RWPE1 (cell line): ENCODE measurements at regions not wholly inside any gene's neighbourhood (a gene's known extent, or its start where the extent isn't known, plus 50 kb on each side); places are given as distances from the start of the nearest gene placed in this dataset.
"Not testable (repeated sequence)": the region's sequence is repeated elsewhere in the genome, so short reads cannot be mapped to it uniquely, and the experiment has no call there.

Experiments
- CTCF ChIA-PET: fragments of 350-600 bp; sonication (Branson Sonifier 250); formaldehyde crosslinking; extraction: SDS; loops from one replicate; lab custom pipeline; 2021; lab: Yijun Ruan, JAX
- POLR2A ChIA-PET: fragments of 400-600 bp; formaldehyde crosslinking; extraction: SDS; loops from one replicate; lab custom pipeline; 2020; ENCODE audit warnings: antibody characterized with exemption; ENCODE audit not compliant: low non-redundant PET; lab: Yijun Ruan, JAX
- DNase-seq: peaks from one replicate; pipeline ENCODE4 v3.0.0; 2012; ENCODE audit warnings: low spot score
- H3K27ac ChIP-seq: fragments of 450-650 bp; 2 replicates; pipeline ENCODE4 v1.5.1; 2017
- TF ChIP-seq, protein P1 (sequence below): fragments of 450-650 bp; conservative IDR thresholded peaks from 2 replicates; pipeline ENCODE4 v1.5.1; 2017; ENCODE audit warnings: low read depth, mild to moderate bottlenecking

DNA sequence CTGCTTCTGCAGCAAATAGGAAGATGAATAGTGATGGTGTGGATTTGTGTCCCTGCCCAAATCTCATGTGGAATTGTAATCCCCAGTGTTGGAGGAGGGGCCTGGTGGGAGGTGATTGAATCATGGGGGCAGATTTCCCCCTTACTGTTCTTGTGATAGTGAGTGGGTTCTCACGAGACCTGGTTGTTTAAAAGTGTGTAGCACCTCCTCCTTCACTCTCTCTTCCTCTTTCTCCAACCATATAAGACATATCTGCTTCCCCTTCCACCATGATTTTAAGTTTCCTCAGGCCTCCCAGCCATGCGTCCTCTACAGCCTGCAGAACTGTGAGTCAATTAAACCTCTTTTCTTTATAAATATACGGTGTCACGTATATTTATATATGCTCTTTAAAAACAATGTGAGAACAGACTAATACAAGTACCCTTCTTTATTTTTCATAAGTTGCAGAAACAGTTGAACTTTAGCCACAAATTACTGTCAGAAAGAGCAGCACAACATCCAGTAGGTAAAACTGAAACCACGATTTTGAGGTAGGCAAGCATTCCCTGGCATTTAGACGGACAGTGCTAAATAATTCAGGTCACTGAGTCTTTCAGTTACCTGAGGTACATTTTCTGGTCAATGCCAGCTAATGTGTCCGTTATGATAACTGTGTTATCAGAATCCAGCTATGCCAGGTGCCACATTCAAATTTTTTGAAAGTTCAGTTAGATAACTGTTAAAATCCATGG lies 79.3 kb upstream of the SPEF2 start:
- DNase-seq: no peak
- CTCF ChIA-PET: no interaction called here
- H3K27ac ChIP-seq: no peak overlapping the region
- TF ChIP-seq, protein P1, sequence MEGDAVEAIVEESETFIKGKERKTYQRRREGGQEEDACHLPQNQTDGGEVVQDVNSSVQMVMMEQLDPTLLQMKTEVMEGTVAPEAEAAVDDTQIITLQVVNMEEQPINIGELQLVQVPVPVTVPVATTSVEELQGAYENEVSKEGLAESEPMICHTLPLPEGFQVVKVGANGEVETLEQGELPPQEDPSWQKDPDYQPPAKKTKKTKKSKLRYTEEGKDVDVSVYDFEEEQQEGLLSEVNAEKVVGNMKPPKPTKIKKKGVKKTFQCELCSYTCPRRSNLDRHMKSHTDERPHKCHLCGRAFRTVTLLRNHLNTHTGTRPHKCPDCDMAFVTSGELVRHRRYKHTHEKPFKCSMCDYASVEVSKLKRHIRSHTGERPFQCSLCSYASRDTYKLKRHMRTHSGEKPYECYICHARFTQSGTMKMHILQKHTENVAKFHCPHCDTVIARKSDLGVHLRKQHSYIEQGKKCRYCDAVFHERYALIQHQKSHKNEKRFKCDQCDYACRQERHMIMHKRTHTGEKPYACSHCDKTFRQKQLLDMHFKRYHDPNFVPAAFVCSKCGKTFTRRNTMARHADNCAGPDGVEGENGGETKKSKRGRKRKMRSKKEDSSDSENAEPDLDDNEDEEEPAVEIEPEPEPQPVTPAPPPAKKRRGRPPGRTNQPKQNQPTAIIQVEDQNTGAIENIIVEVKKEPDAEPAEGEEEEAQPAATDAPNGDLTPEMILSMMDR: no peak
- POLR2A ChIA-PET: no interaction called here

DNA sequence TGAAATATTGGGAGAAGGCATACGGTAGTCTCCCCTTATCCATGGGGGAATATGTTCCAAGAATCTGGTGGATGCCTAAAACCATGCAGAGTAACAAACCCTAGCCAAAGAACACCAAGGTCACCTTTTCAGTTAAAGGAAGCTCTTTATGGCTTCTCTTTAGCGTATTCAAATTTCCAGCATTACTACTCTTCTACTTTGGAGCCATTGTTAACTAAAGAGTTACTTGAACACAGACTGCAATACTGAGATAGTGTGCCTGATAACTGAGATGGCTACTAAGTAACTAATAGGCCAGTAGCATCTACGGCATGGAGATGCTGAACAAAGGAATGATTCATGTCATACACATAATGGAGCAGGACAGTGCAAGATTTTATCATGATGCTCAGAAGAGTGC lies 84.5 kb upstream of the SPEF2 start:
- POLR2A ChIA-PET: no interaction called here
- CTCF ChIA-PET: no interaction called here
- H3K27ac ChIP-seq: no peak overlapping the region
- TF ChIP-seq, protein P1: no peak
- no peak for DNase-seq

DNA sequence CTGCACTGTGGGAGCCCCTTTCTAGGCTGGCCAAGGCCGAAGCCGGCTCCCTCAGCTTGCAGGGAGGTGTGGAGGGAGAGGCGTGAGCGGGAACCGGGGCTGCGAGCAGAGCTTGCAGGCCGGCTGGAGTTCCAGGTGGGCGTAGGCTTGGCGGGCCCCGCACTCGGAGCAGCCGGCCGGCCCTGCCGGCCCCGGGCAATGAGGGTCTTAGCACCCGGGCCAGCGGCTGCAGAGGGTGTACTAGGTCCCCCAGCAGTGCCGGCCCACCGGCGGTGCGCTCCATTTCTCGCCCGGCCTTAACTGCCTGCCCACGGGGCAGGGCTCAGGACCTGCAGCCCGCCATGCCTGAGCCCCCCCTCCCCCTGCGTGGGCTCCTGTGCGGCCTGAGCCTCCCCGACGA lies 86.1 kb upstream of the SPEF2 start:
- CTCF ChIA-PET, H3K27ac ChIP-seq, DNase-seq, POLR2A ChIA-PET: not testable (repeated sequence)

DNA sequence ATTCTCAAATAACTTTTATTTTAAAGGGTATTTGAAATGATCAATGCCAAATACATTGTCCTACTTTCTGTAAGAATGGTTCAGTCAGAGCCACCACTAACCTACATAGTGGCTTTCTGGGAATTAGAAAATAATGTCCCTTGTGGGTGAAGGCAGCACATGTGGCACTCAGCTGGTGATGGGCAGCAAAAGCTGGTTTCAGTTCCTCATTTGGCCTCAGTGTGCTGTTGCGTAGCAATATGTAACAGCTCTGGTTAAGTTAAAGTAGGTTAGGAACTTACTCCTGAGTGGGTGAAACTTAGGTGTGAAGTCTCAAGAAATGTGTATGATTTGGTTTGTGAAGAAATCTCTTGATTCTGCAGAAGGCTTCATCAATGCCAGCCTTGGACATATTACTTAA lies 99.6 kb upstream of the SPEF2 start:
- POLR2A ChIA-PET: interaction anchor here (0.6 kb wide), 1 partner anchor 12 kb away, joined by 4 read pairs; no protein-coding TSS in a partner anchor
- CTCF ChIA-PET: no interaction called here
- no peak overlapping the region for H3K27ac ChIP-seq
- DNase-seq: no peak
- TF ChIP-seq, protein P1: no peak

DNA sequence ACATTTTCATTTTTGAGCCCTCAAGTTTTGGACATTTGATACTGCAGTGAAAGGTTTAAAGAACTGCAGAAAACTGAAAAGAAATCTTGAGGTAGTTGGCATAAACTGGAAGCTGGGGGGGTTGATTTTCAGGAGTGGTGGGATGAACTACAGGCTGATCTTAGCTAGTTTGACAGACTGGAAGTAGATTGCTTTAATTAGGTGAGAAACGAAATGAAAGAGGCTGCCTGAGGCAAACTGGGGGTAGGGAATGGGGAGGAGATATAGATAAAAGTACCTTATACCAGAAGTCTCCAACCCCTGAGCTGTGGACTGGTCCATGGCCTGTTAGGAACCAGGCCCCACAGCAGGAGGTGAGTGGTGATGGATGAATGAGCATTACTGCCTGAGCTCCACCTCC lies 101.4 kb upstream of the SPEF2 start:
- H3K27ac ChIP-seq: no peak overlapping the region
- DNase-seq: no peak
- TF ChIP-seq, protein P1: no peak
- ChIA-PET POLR2A (no interaction called here), CTCF (no interaction called here)

DNA sequence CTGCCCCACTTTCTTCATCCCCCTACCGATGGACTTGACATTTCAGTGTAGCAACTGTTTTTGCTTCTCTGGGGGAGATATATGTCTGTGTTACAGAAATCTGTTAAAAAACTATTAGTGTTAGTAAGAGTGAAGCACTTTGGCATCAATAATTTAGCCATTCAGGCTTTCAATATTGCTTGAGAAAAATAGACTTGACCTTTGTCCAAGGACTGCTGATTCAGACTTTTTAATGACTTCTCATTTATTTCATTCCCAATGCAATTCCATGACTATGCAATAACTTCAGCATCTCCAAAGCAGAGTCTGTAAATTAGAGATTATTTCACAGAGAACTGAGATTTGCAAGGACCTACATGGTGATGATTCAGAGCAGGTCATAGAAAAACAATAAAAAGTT lies 104.1 kb upstream of the SPEF2 start:
- ChIA-PET CTCF (no interaction called here), POLR2A (no interaction called here)
- H3K27ac ChIP-seq: no peak overlapping the region
- TF ChIP-seq, protein P1: no peak
- no peak for DNase-seq

DNA sequence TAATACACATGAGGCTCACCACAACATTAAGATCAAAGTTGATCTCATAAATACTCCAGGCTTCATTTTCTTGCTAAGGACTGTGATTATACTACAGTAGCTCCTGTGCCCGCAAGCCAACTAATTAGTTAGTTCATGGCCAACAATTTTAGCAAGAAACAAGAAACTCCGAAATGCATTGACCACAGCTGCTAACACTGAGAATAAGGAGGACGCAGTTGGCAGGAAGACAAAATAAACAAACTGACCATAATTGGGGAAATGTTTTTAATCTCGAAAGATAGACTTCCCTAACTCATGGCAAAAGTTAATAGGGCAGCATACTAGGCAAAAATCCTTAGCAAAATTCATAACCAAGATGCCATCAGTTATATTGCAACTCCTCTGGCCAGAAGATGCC lies 115.5 kb upstream of the SPEF2 start:
- no peak overlapping the region for H3K27ac ChIP-seq
- CTCF ChIA-PET: no interaction called here
- TF ChIP-seq, protein P1: no peak

More for the DNA sequence above, 115.5 kb upstream of the SPEF2 start:
- DNase-seq: no peak
- POLR2A ChIA-PET: no interaction called here
